ENCODE measurements at regions not wholly inside any gene's neighbourhood (a gene's known extent, or its start where the extent isn't known, plus 50 kb on each side); places are given as distances from the start of the nearest gene placed in this dataset.

- TF ChIP-seq RAD21 (IDR thresholded peaks at IDR 0.05; ENCODE audit: low read length): no peak
- no peak for TF ChIP-seq POLR2A (IDR thresholded peaks at IDR 0.05; ENCODE audit: low read depth, low read length)
- TF ChIP-seq CTCF (conservative IDR thresholded peaks at IDR 0.05; ENCODE audit: low read depth, low read length): no peak
- TF ChIP-seq RFX5 (IDR thresholded peaks at IDR 0.05; ENCODE audit: low read depth, low read length): no peak
- TF ChIP-seq USF2 (IDR thresholded peaks at IDR 0.05; ENCODE audit: low read depth, low read length): no peak
Observed at GRCh38 chr14:97873291-97873690, 1076.1 kb downstream of the VRK1 start.

All from IMR-90 (cell line).